Parathyroid adenoma (tissue), 2 donors: ENCODE measurements at regions not wholly inside any gene's neighbourhood (a gene's known extent, or its start where the extent isn't known, plus 50 kb on each side); places are given as distances from the start of the nearest gene placed in this dataset.

ENCODE experiments used
- H2AFZ ChIP-seq: fragments of 300-600 bp; sonication (generic); one replicate; pipeline ENCODE4 v1.7.0; 2017; ENCODE audit warnings: antibody characterized with exemption, mild to moderate bottlenecking
- H3K27ac ChIP-seq: fragments of 300-600 bp; sonication (generic); one replicate; pipeline ENCODE4 v1.7.0; 2017
- H3K27me3 ChIP-seq: fragments of 300-600 bp; sonication (generic); one replicate; pipeline ENCODE4 v1.7.0; 2017; ENCODE audit warnings: low read length; ENCODE audit not compliant: control insufficient read depth, insufficient read depth
- H3K36me3 ChIP-seq: fragments of 300-600 bp; sonication (generic); one replicate; pipeline ENCODE4 v1.7.0; 2017; ENCODE audit warnings: low read length; ENCODE audit not compliant: control insufficient read depth, insufficient read depth
- H3K4me1 ChIP-seq: fragments of 300-600 bp; sonication (generic); one replicate; pipeline ENCODE4 v1.7.0; 2017; ENCODE audit warnings: control low read depth
- H3K4me2 ChIP-seq: fragments of 300-600 bp; sonication (generic); one replicate; pipeline ENCODE4 v1.7.0; 2017; ENCODE audit warnings: low read length
- H3K4me3 ChIP-seq: fragments of 300-600 bp; sonication (generic); one replicate; pipeline ENCODE4 v1.7.0; 2017; ENCODE audit warnings: low read depth, low read length
- H3K79me2 ChIP-seq: fragments of 300-600 bp; sonication (generic); one replicate; pipeline ENCODE4 v1.7.0; 2017; ENCODE audit warnings: control low read depth
- H3K9ac ChIP-seq: fragments of 300-600 bp; sonication (generic); one replicate; pipeline ENCODE4 v1.7.0; 2017; ENCODE audit warnings: mild to moderate bottlenecking
- H3K9me3 ChIP-seq: fragments of 300-600 bp; sonication (generic); one replicate; pipeline ENCODE4 v1.7.0; 2017; ENCODE audit warnings: low read length; ENCODE audit not compliant: control insufficient read depth
- CTCF ChIP-seq: fragments of 300-600 bp; sonication (generic); IDR thresholded peaks from one replicate; pipeline ENCODE4 v1.7.0; 2017; ENCODE audit warnings: antibody characterized with exemption, mild to moderate bottlenecking
- donor health status: primary hyperparathyroidism.

DNA sequence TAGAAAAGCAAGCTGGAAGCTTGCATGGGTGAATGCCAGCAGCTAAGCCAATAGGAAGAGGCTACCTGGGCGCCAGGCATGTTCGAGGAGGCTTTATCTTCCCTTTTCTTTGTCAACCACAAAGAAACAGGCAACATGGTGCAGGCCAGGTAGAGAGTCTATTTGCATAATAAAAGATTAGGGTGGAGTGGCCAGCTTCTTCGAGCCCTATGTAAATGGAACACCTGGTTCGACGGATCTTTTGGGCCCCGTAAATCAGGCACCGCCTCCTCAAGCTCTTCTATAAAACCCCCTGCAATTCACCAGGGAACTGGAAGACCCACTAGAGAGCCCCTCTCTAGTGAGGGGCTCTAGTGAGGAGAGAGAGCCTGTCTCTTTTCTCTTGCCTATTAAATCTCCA is 1106.2 kb upstream of the CELF2 start:
- no peak overlapping the region for H3K4me2 ChIP-seq
- no peaks in the 10 kb centered on the region for H3K36me3 ChIP-seq
- no peaks in the 10 kb centered on the region for H3K79me2 ChIP-seq
- no peaks in the 10 kb centered on the region for H3K9me3 ChIP-seq
- TF ChIP-seq CTCF = no peak
- H2AFZ ChIP-seq = no peak overlapping the region
- H3K27me3 ChIP-seq = no peaks in the 10 kb centered on the region
- H3K27ac ChIP-seq = no peak overlapping the region
- H3K4me3 ChIP-seq = no peak overlapping the region
- H3K4me1 ChIP-seq = no peaks in the 10 kb centered on the region
- H3K9ac ChIP-seq = no peak overlapping the region

GRCh38 chr10:9913876-9914514 is 1103.7 kb upstream of the CELF2 start:
- Histone ChIP-seq H3K27me3 (no peaks in the 10 kb centered on the region), H3K4me2 (no peak overlapping the region), H3K9ac (no peak overlapping the region), H3K27ac (no peak overlapping the region), H3K4me3 (no peak overlapping the region), H3K9me3 (no peaks in the 10 kb centered on the region), H3K79me2 (no peaks in the 10 kb centered on the region), H2AFZ (no peak overlapping the region), H3K36me3 (no peaks in the 10 kb centered on the region), H3K4me1 (no peaks in the 10 kb centered on the region)
- no peak for TF ChIP-seq CTCF

GRCh38 chr10:9921544-9921943 is 1096.1 kb upstream of the CELF2 start:
- TF ChIP-seq CTCF = no peak

DNA sequence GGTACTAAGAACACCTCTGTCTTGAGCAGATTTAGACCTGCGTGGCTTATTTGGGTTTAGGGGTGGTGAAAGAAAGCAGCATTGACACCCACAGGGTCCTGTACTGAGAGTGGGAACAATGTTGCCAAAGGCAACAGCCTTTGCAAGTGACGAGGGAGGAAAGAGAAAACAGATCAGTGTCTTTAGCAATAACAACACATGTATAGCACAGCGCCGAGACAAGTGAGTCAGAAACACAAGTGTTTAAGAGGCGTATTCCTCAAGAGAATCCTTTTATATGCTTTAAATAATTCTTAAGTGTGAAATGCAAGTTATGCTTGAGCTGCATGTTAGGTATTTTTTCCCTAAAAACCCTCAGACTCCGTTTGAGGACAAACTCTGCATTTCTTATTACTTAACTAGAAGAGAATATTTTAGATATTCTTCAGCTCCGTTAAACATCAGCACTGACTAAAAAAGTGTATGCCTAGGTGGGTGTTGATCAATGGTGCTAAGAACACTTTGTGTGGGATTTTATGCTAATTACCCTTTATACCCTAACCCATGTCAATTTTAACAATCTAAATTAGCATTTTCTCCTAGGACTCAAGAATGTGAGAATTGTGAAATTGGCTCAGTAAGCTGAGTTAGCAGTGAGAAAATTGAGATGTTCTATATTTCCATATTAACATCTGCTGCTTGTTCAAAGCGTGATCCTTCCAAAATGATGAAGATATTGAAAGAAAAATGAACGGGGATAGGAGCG is 1095.4 kb upstream of the CELF2 start:
- Histone ChIP-seq H3K9ac (no peak overlapping the region), H3K4me1 (peaks cover 5% of the 10 kb centered on the region), H3K4me2 (no peak overlapping the region), H2AFZ (no peak overlapping the region), H3K4me3 (no peak overlapping the region), H3K27me3 (no peaks in the 10 kb centered on the region), H3K36me3 (no peaks in the 10 kb centered on the region), H3K27ac (no peak overlapping the region), H3K79me2 (no peaks in the 10 kb centered on the region), H3K9me3 (no peaks in the 10 kb centered on the region)
- no peak for TF ChIP-seq CTCF

More at GRCh38 chr10:9921544-9921943, 1096.1 kb upstream of the CELF2 start:
- Histone ChIP-seq H3K9ac (no peak overlapping the region), H3K27ac (no peak overlapping the region), H2AFZ (no peak overlapping the region), H3K4me1 (peaks cover under 1% of the 10 kb centered on the region), H3K4me3 (no peak overlapping the region), H3K9me3 (no peaks in the 10 kb centered on the region), H3K79me2 (no peaks in the 10 kb centered on the region), H3K27me3 (no peaks in the 10 kb centered on the region), H3K36me3 (no peaks in the 10 kb centered on the region), H3K4me2 (no peak overlapping the region)
